ENCODE measurements at regions not wholly inside any gene's neighbourhood (a gene's known extent, or its start where the extent isn't known, plus 50 kb on each side); places are given as distances from the start of the nearest gene placed in this dataset.

- peak overlapping the region in 1 of 3 experiments; percentile 86 for H3K4me3 ChIP-seq (ENCODE audit: control insufficient read depth in 2 of 3, extremely low read depth in 1 of 3, insufficient read depth in 2 of 3, low read depth in 1 of 3, low read length in 3 of 3)
- peaks cover 5% of the 10 kb centered on the region for H3K79me2 ChIP-seq (ENCODE audit: control insufficient read depth, insufficient read depth, low read length)
- peak overlapping the region; percentile 57 for H3K4me2 ChIP-seq (ENCODE audit: control insufficient read depth, extremely low read depth, insufficient read depth, low read depth, low read length)
- H3K36me3 ChIP-seq (ENCODE audit: control insufficient read depth in 2 of 2, extremely low read depth in 1 of 2, insufficient read depth in 2 of 2, low read length in 2 of 2) = no peaks in the 10 kb centered on the region
- no peaks in the 10 kb centered on the region for H4K20me1 ChIP-seq (ENCODE audit: control insufficient read depth, extremely low read depth, insufficient read depth, low read length)
- TF ChIP-seq EZH2 (IDR thresholded peaks at IDR 0.05; ENCODE audit: low read length) (no peak), CTCF (optimal IDR thresholded peaks at IDR 0.05 in 1 of 3, IDR thresholded peaks at IDR 0.05 in 1 of 3, conservative IDR thresholded peaks at IDR 0.05 in 1 of 3; ENCODE audit: extremely low read depth in 1 of 3, insufficient read depth in 2 of 3, low read length in 3 of 3) (no peak)
- peak overlapping the region; percentile 91 for H3K9ac ChIP-seq (ENCODE audit: control insufficient read depth, extremely low read depth, insufficient read depth, low read length)
- FAIRE-seq (peak; percentile 85), DNase-seq (ENCODE audit: low read depth, low spot score) (no peak)
- H2AFZ ChIP-seq (ENCODE audit: control insufficient read depth, low read length) = peak overlapping the region; percentile 78
- H3K4me1 ChIP-seq (ENCODE audit: control insufficient read depth, extremely low read depth, insufficient read depth, low read length) = peaks cover 16% of the 10 kb centered on the region
- H3K9me1 ChIP-seq (ENCODE audit: control insufficient read depth, extremely low read depth, insufficient read depth, low read length) = peaks cover 2% of the 10 kb centered on the region
- no peaks in the 10 kb centered on the region for H3K27me3 ChIP-seq (ENCODE audit: control insufficient read depth, extremely low read depth, insufficient read depth, low read length)
- no peaks in the 10 kb centered on the region for H3K9me3 ChIP-seq (ENCODE audit: control insufficient read depth, low read depth, low read length)
- dilution Hi-C loops (cut with MboI; ENCODE audit: extremely low pct_ligation_motif_present, low sequenced_read_pairs) = no loop called here
- no peak overlapping the region for H3K27ac ChIP-seq (ENCODE audit: control insufficient read depth, insufficient read depth, low read length)
Observed at GRCh38 chr20:1777476-1777820, 117.8 kb upstream of the SIRPA start.

GRCh38 chr20:1776681-1777475, 118.3 kb upstream of the SIRPA start:
- FAIRE-seq = peak; percentile 76
- Histone ChIP-seq H3K27me3 (ENCODE audit: control insufficient read depth, extremely low read depth, insufficient read depth, low read length) (no peaks in the 10 kb centered on the region), H3K4me3 (ENCODE audit: control insufficient read depth in 2 of 3, extremely low read depth in 1 of 3, insufficient read depth in 2 of 3, low read depth in 1 of 3, low read length in 3 of 3) (peak overlapping the region; percentile 70 to 91 (median 86))

More at GRCh38 chr20:1776681-1777475, 118.3 kb upstream of the SIRPA start:
- no peaks in the 10 kb centered on the region for H3K9me3 ChIP-seq (ENCODE audit: control insufficient read depth, low read depth, low read length)
- H3K27ac ChIP-seq (ENCODE audit: control insufficient read depth, insufficient read depth, low read length) = peak overlapping the region; percentile 79
- H3K4me2 ChIP-seq (ENCODE audit: control insufficient read depth, extremely low read depth, insufficient read depth, low read depth, low read length) = peak overlapping the region; percentile 97
- DNase-seq (ENCODE audit: low read depth, low spot score) = no peak
- no peaks in the 10 kb centered on the region for H4K20me1 ChIP-seq (ENCODE audit: control insufficient read depth, extremely low read depth, insufficient read depth, low read length)
- dilution Hi-C loops (cut with MboI; ENCODE audit: extremely low pct_ligation_motif_present, low sequenced_read_pairs) = no loop called here
- H3K36me3 ChIP-seq (ENCODE audit: control insufficient read depth in 2 of 2, extremely low read depth in 1 of 2, insufficient read depth in 2 of 2, low read length in 2 of 2) = no peaks in the 10 kb centered on the region
- H3K9me1 ChIP-seq (ENCODE audit: control insufficient read depth, extremely low read depth, insufficient read depth, low read length) = peaks cover 2% of the 10 kb centered on the region
- peak overlapping the region; percentile 91 for H3K9ac ChIP-seq (ENCODE audit: control insufficient read depth, extremely low read depth, insufficient read depth, low read length)
- TF ChIP-seq CTCF (optimal IDR thresholded peaks at IDR 0.05 in 1 of 3, IDR thresholded peaks at IDR 0.05 in 1 of 3, conservative IDR thresholded peaks at IDR 0.05 in 1 of 3; ENCODE audit: extremely low read depth in 1 of 3, insufficient read depth in 2 of 3, low read length in 3 of 3) (peak; percentile 60 to 82 (median 76)), EZH2 (IDR thresholded peaks at IDR 0.05; ENCODE audit: low read length) (no peak)
- H2AFZ ChIP-seq (ENCODE audit: control insufficient read depth, low read length) = peak overlapping the region; percentile 78
- H3K4me1 ChIP-seq (ENCODE audit: control insufficient read depth, extremely low read depth, insufficient read depth, low read length) = peaks cover 16% of the 10 kb centered on the region
- peaks cover 5% of the 10 kb centered on the region for H3K79me2 ChIP-seq (ENCODE audit: control insufficient read depth, insufficient read depth, low read length)
